ENCODE measurements at regions not wholly inside any gene's neighbourhood (a gene's known extent, or its start where the extent isn't known, plus 50 kb on each side); places are given as distances from the start of the nearest gene placed in this dataset.

- 86% methylated on average over 1 of the region's 1 CpG for WGBS (ENCODE audit: missing lambda C conversion rate)
- Histone ChIP-seq H3K4me2 (no peak overlapping the region), H3K4me3 (no peak overlapping the region), H3K4me1 (no peaks in the 10 kb centered on the region), H3K9me3 (no peaks in the 10 kb centered on the region), H3K27ac (no peak overlapping the region)
- DNase-seq (ENCODE audit: low read depth in 1 of 2, low spot score in 1 of 2): no peak
- POLR2A ChIA-PET: no interaction called here
- CTCF ChIA-PET: no interaction called here
- no peak for FAIRE-seq
- TF ChIP-seq HMGXB4 (CRISPR knock-in tag; IDR thresholded peaks at IDR 0.05; ENCODE audit: borderline replicate concordance) (no peak), RCOR1 (IDR thresholded peaks at IDR 0.05; ENCODE audit: low read depth, low read length) (no peak), HOXB13 (CRISPR knock-in tag; IDR thresholded peaks at IDR 0.05; ENCODE audit: low read depth) (no peak)
- TF ChIP-seq, protein P1, sequence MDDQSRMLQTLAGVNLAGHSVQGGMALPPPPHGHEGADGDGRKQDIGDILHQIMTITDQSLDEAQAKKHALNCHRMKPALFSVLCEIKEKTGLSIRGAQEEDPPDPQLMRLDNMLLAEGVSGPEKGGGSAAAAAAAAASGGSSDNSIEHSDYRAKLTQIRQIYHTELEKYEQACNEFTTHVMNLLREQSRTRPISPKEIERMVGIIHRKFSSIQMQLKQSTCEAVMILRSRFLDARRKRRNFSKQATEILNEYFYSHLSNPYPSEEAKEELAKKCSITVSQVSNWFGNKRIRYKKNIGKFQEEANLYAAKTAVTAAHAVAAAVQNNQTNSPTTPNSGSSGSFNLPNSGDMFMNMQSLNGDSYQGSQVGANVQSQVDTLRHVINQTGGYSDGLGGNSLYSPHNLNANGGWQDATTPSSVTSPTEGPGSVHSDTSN (IDR thresholded peaks at IDR 0.05): no peak
- no peak for ATAC-seq
Observed at GRCh38 chr4:136748165-136748564, 784.1 kb downstream of the PCDH18 start.

- no peaks in the 10 kb centered on the region for H3K9me3 ChIP-seq
- DNase-seq (ENCODE audit: low read depth in 1 of 2, low spot score in 1 of 2) (no peak), FAIRE-seq (no peak), ATAC-seq (no peak)
- ChIA-PET POLR2A (no interaction called here), CTCF (no interaction called here)
- no peak overlapping the region; a peak in 1 of 6 replicates for H3K27ac ChIP-seq
- WGBS (ENCODE audit: missing lambda C conversion rate): 73% methylated on average over 1 of the region's 1 CpG
- TF ChIP-seq JUN (IDR thresholded peaks at IDR 0.05) (no peak), CHD4 (IDR thresholded peaks at IDR 0.05; ENCODE audit: borderline replicate concordance) (no peak), E2F6 (IDR thresholded peaks at IDR 0.05; ENCODE audit: borderline replicate concordance, low read depth) (no peak), HEYL (CRISPR knock-in tag; IDR thresholded peaks at IDR 0.05) (no peak), CBX2 (IDR thresholded peaks at IDR 0.05; ENCODE audit: borderline replicate concordance, low read depth) (no peak), POLR2A (IDR thresholded peaks at IDR 0.05; ENCODE audit: low read length) (no peak), RCOR1 (IDR thresholded peaks at IDR 0.05; ENCODE audit: low read depth, low read length) (no peak), HOXA7 (CRISPR knock-in tag; IDR thresholded peaks at IDR 0.05) (no peak), RARB (CRISPR knock-in tag; IDR thresholded peaks at IDR 0.05) (no peak), EHF (CRISPR knock-in tag; IDR thresholded peaks at IDR 0.05) (no peak), RAD21 (conservative IDR thresholded peaks at IDR 0.05 in 1 of 2, IDR thresholded peaks at IDR 0.05 in 1 of 2) (no peak), HOXB5 (CRISPR knock-in tag; IDR thresholded peaks at IDR 0.05) (no peak), NFE2L2 (conservative IDR thresholded peaks at IDR 0.05; ENCODE audit: low read length) (no peak), RNF2 (IDR thresholded peaks at IDR 0.05; ENCODE audit: borderline replicate concordance, low read depth) (no peak), EP300 (IDR thresholded peaks at IDR 0.05) (no peak), PHF8 (IDR thresholded peaks at IDR 0.05; ENCODE audit: borderline replicate concordance, low read depth) (no peak), NR3C1 (IDR thresholded peaks at IDR 0.05) (no peak), POLR2AphosphoS2 (conservative IDR thresholded peaks at IDR 0.05; ENCODE audit: low read length) (no peak), ZC3H11A (IDR thresholded peaks at IDR 0.05) (no peak)
- peaks cover 14% of the 10 kb centered on the region; the same call in 2 of the 3 replicates for H3K4me1 ChIP-seq
- H3K4me3 ChIP-seq: no peak overlapping the region
- no peak overlapping the region for H3K4me2 ChIP-seq
Observed at GRCh38 chr4:136743238-136743637, 789.1 kb downstream of the PCDH18 start.

- WGBS (ENCODE audit: missing lambda C conversion rate): 28% methylated on average over 3 of the region's 3 CpGs
Observed at GRCh38 chr4:136742333-136742732, 790.0 kb downstream of the PCDH18 start.

More at GRCh38 chr4:136742333-136742732, 790.0 kb downstream of the PCDH18 start:
- Histone ChIP-seq H3K4me2 (peak overlapping the region; percentile 67), H3K4me3 (no peak overlapping the region), H3K27ac (peak overlapping the region; percentile 56 to 72), H3K9me3 (no peaks in the 10 kb centered on the region), H3K4me1 (peaks cover 14% of the 10 kb centered on the region; the same call in 2 of the 3 replicates)
- ATAC-seq (no peak; a peak in 1 of 6 replicates), DNase-seq (ENCODE audit: low read depth in 1 of 2, low spot score in 1 of 2) (peak in 1 of 2 experiments; percentile 6), FAIRE-seq (no peak)
- POLR2A ChIA-PET: no interaction called here
- CTCF ChIA-PET: no interaction called here
- TF ChIP-seq MAFK (IDR thresholded peaks at IDR 0.05; ENCODE audit: partially characterized antibody): peak; percentile 40
- TF ChIP-seq, protein P1 (IDR thresholded peaks at IDR 0.05): no peak

All from A549 (cell line).